ENCODE measurements at regions not wholly inside any gene's neighbourhood (a gene's known extent, or its start where the extent isn't known, plus 50 kb on each side); places are given as distances from the start of the nearest gene placed in this dataset.
"Not testable (repeated sequence)": the region's sequence is repeated elsewhere in the genome, so short reads cannot be mapped to it uniquely, and the experiment has no call there.

DNA sequence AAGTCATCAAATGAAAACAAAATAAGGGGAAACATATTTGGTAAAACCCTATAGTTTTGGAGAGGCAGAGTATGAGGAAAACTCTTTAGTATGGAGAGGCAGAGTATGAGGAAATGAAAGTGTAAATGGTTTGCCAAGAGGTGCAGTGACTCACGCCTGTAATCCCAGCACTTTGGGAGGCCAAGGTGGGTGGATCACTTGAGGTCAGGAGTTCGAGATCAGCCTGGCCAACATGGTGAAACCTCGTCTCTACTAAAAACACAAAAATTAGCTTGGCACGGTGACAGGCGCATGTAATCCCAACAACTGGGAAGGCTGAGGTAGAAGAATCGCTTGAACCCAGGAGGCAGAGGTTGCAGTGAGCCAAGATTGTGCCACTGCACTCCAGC, 228.2 kb upstream of the RREB1 start:
- peaks cover 64% of the 10 kb centered on the region for H3K4me1 ChIP-seq (ENCODE audit: insufficient read depth, low read length)
- not testable (repeated sequence) for H3K4me3 ChIP-seq (ENCODE audit: low read length); H3K9me3 ChIP-seq (ENCODE audit: low read depth, low read length); H3K27me3 ChIP-seq (ENCODE audit: insufficient read depth, low read length)

GRCh38 chr6:6880745-6881437, 226.9 kb upstream of the RREB1 start:
- no peak overlapping the region for H3K4me3 ChIP-seq (ENCODE audit: low read length)
- no peaks in the 10 kb centered on the region for H3K27me3 ChIP-seq (ENCODE audit: insufficient read depth, low read length)
- no peaks in the 10 kb centered on the region for H3K9me3 ChIP-seq (ENCODE audit: low read depth, low read length)
- H3K4me1 ChIP-seq (ENCODE audit: insufficient read depth, low read length) = peaks cover 75% of the 10 kb centered on the region

GRCh38 chr6:6881438-6882225, 226.1 kb upstream of the RREB1 start:
- Histone ChIP-seq H3K27me3 (ENCODE audit: insufficient read depth, low read length) (no peaks in the 10 kb centered on the region), H3K4me3 (ENCODE audit: low read length) (no peak overlapping the region), H3K4me1 (ENCODE audit: insufficient read depth, low read length) (peaks cover 75% of the 10 kb centered on the region), H3K9me3 (ENCODE audit: low read depth, low read length) (no peaks in the 10 kb centered on the region)

- no peak overlapping the region for H3K4me3 ChIP-seq (ENCODE audit: low read length)
- H3K4me1 ChIP-seq (ENCODE audit: insufficient read depth, low read length) = peaks cover 80% of the 10 kb centered on the region
- no peaks in the 10 kb centered on the region for H3K27me3 ChIP-seq (ENCODE audit: insufficient read depth, low read length)
- no peaks in the 10 kb centered on the region for H3K9me3 ChIP-seq (ENCODE audit: low read depth, low read length)
Measured at GRCh38 chr6:6882592-6882991, 225.2 kb upstream of the RREB1 start.

DNA sequence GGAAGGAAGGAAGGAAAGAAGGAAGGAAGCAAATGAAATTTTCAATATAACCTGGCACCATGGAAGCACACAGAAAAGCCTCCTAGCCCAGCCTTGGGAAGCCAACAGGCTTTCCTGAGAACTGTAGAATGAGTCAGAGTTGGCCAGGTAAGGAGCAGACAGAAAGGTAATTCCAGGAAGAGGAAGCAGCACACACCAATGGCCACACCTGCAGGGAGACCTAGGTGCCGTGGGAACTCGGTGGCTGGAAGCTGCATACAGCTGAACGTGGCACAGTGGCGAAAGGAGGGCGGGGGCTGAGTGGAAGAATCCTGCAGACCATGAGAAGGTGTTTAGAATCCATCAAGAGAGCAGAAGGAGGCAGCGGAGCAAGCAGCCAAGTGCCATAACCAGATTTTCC, 224.8 kb upstream of the RREB1 start:
- peaks cover 84% of the 10 kb centered on the region for H3K4me1 ChIP-seq (ENCODE audit: insufficient read depth, low read length)
- H3K9me3 ChIP-seq (ENCODE audit: low read depth, low read length) = no peaks in the 10 kb centered on the region
- H3K4me3 ChIP-seq (ENCODE audit: low read length) = no peak overlapping the region
- H3K27me3 ChIP-seq (ENCODE audit: insufficient read depth, low read length) = no peaks in the 10 kb centered on the region

GRCh38 chr6:6884193-6884627, 223.6 kb upstream of the RREB1 start:
- Histone ChIP-seq H3K4me3 (ENCODE audit: low read length) (no peak overlapping the region), H3K4me1 (ENCODE audit: insufficient read depth, low read length) (peaks cover 77% of the 10 kb centered on the region), H3K9me3 (ENCODE audit: low read depth, low read length) (no peaks in the 10 kb centered on the region), H3K27me3 (ENCODE audit: insufficient read depth, low read length) (no peaks in the 10 kb centered on the region)

- H3K9me3 ChIP-seq (ENCODE audit: low read depth, low read length) = no peaks in the 10 kb centered on the region
- H3K27me3 ChIP-seq (ENCODE audit: insufficient read depth, low read length) = no peaks in the 10 kb centered on the region
- no peak overlapping the region for H3K4me3 ChIP-seq (ENCODE audit: low read length)
- peaks cover 76% of the 10 kb centered on the region for H3K4me1 ChIP-seq (ENCODE audit: insufficient read depth, low read length)
Measured at GRCh38 chr6:6884916-6885315, 222.8 kb upstream of the RREB1 start.

GRCh38 chr6:6885521-6886170, 222.1 kb upstream of the RREB1 start:
- H3K9me3 ChIP-seq (ENCODE audit: low read depth, low read length) = no peaks in the 10 kb centered on the region
- H3K4me3 ChIP-seq (ENCODE audit: low read length) = peak overlapping the region; percentile 20
- H3K27me3 ChIP-seq (ENCODE audit: insufficient read depth, low read length) = no peaks in the 10 kb centered on the region
- H3K4me1 ChIP-seq (ENCODE audit: insufficient read depth, low read length) = peaks cover 84% of the 10 kb centered on the region

- H3K27me3 ChIP-seq (ENCODE audit: insufficient read depth, low read length) = no peaks in the 10 kb centered on the region
- H3K9me3 ChIP-seq (ENCODE audit: low read depth, low read length) = no peaks in the 10 kb centered on the region
- peak overlapping the region; percentile 20 for H3K4me3 ChIP-seq (ENCODE audit: low read length)
- peaks cover 86% of the 10 kb centered on the region for H3K4me1 ChIP-seq (ENCODE audit: insufficient read depth, low read length)
Measured at GRCh38 chr6:6886171-6886885, 221.4 kb upstream of the RREB1 start.

GRCh38 chr6:6886886-6887285, 220.9 kb upstream of the RREB1 start:
- H3K27me3 ChIP-seq (ENCODE audit: insufficient read depth, low read length) = no peaks in the 10 kb centered on the region
- peaks cover 86% of the 10 kb centered on the region for H3K4me1 ChIP-seq (ENCODE audit: insufficient read depth, low read length)
- H3K9me3 ChIP-seq (ENCODE audit: low read depth, low read length) = no peaks in the 10 kb centered on the region
- no peak overlapping the region for H3K4me3 ChIP-seq (ENCODE audit: low read length)

DNA sequence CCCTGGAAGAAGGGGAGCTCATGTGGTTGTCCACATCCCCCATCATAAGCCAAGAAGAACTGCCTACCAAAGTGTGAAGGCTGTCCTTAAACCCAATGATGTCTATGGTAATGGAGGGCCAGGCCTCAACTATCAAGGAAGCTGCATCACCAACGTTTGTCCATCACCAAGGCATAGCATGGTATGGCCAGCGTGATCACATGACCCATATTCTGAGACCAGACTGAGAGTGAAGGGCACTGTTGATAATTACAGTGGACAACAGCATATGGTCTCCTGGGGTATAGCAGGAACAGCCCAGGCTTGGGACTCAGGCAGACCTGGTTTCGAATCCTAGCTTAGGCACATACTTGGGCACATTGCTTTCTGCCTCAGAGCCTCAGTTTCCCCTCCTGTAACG, 218.2 kb upstream of the RREB1 start:
- H3K4me3 ChIP-seq (ENCODE audit: low read length) = no peak overlapping the region
- no peaks in the 10 kb centered on the region for H3K9me3 ChIP-seq (ENCODE audit: low read depth, low read length)
- H3K27me3 ChIP-seq (ENCODE audit: insufficient read depth, low read length) = no peaks in the 10 kb centered on the region
- peaks cover 69% of the 10 kb centered on the region for H3K4me1 ChIP-seq (ENCODE audit: insufficient read depth, low read length)

DNA sequence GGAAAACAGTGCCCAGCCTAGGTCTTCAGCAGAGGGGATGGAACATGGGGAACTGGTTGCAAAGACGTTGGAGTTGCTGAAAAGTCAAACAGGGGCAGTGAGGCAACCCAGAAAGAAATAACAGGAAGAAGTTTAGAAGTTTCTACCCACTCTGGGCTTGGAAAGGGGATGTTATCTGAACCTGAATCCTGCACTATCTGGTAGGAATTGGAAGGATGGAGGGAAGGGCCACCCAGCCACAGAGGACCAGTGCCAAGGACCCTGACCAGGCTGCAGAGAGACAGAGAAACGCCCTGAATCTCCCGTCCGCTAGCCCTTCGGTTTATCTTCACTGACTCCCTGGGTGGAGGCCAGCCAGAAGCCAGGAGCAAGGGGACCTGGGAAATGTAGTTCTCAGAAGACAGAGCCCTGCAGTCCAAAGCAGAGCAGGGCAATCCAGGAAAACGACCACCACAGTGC, 217.3 kb upstream of the RREB1 start:
- Histone ChIP-seq H3K4me3 (ENCODE audit: low read length) (no peak overlapping the region), H3K4me1 (ENCODE audit: insufficient read depth, low read length) (peaks cover 61% of the 10 kb centered on the region), H3K9me3 (ENCODE audit: low read depth, low read length) (no peaks in the 10 kb centered on the region), H3K27me3 (ENCODE audit: insufficient read depth, low read length) (no peaks in the 10 kb centered on the region)

DNA sequence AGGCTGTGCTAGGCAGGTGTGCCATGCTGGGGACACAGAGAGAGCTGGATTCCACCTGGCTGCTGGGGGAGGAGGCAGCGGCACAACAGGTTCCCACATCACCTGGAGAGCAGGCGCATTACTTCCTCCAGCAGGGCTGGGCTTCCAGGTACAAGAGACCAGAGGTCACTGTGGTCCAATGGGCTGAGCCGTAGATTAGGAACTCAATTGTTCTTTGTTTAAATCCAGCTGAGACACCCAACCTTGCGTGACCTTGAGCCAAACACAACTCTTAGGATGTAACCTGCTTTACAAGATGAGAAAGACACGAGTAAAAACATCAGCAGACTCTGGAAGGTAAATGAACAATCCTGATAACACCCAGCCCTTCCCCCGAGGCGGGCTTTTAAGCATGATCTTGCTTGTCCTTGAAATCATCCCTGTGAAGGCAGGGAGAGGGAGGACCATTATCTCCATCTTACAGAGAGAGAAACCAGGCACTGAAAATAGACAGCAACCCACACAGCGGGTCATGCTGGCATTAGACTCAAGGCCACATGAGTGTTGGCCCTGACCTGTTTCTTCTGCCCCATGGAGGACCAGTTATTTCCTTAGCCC, 216.5 kb upstream of the RREB1 start:
- H3K4me1 ChIP-seq (ENCODE audit: insufficient read depth, low read length) = peaks cover 53% of the 10 kb centered on the region
- no peaks in the 10 kb centered on the region for H3K9me3 ChIP-seq (ENCODE audit: low read depth, low read length)
- no peaks in the 10 kb centered on the region for H3K27me3 ChIP-seq (ENCODE audit: insufficient read depth, low read length)
- no peak overlapping the region for H3K4me3 ChIP-seq (ENCODE audit: low read length)

DNA sequence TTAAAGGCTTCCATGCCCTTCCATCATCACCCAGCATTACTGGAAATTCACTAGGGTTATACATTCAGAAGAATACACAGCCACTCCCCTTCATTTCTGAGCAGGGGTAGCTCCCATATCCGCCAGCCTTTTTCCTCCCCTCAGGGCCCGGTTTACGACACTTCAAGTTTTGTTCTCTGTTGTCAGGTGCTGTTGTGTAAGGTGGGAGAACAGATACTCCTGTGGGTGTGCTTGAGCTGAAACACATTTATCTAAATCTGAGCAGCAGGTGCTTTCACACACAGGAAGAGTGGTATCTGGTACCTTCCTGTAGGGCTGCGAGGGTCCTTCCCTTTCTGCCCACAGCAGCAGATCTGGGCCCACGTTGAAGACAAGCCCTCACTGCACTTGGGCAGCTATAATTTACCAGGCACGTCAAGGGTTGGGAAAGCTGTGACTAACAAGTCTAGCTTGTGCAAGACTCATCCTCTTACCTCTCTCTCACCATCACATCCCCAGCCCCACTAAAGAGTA, 215.8 kb upstream of the RREB1 start:
- no peaks in the 10 kb centered on the region for H3K9me3 ChIP-seq (ENCODE audit: low read depth, low read length)
- H3K27me3 ChIP-seq (ENCODE audit: insufficient read depth, low read length) = no peaks in the 10 kb centered on the region
- H3K4me1 ChIP-seq (ENCODE audit: insufficient read depth, low read length) = peaks cover 45% of the 10 kb centered on the region
- no peak overlapping the region for H3K4me3 ChIP-seq (ENCODE audit: low read length)

All from mononuclear cell (primary cell).